Smooth muscle cell (in vitro differentiated cells): ENCODE measurements at regions not wholly inside any gene's neighbourhood (a gene's known extent, or its start where the extent isn't known, plus 50 kb on each side); places are given as distances from the start of the nearest gene placed in this dataset.

Experiments used
- DNase-seq: peaks from one replicate; lab custom pipeline; 2025; ENCODE audit not compliant: unreplicated experiment; lab: John Stamatoyannopoulos, UW
- H2AFZ ChIP-seq: fragments of 200-600 bp; sonication (generic); 2 replicates; pipeline ENCODE4 v1.6.0; 2016; ENCODE audit warnings: antibody characterized with exemption, low read depth, mild to moderate bottlenecking
- H3F3A ChIP-seq: fragments of 200-600 bp; sonication (generic); 2 replicates; pipeline ENCODE4 v1.6.0; 2017; ENCODE audit warnings: antibody characterized with exemption, low read depth
- H3K27ac ChIP-seq: fragments of 200-600 bp; sonication (generic); 2 replicates; pipeline ENCODE4 v1.5.1; 2016; ENCODE audit warnings: low read depth, mild to moderate bottlenecking
- H3K27me3 ChIP-seq: fragments of 200-600 bp; sonication (generic); 2 replicates; pipeline ENCODE4 v1.6.1; 2016; ENCODE audit warnings: low read depth, mild to moderate bottlenecking
- H3K36me3 ChIP-seq: fragments of 200-600 bp; sonication (generic); 2 replicates; pipeline ENCODE4 v1.5.1; 2016; ENCODE audit warnings: low read depth
- H3K4me1 ChIP-seq: fragments of 200-600 bp; sonication (generic); 2 replicates; pipeline ENCODE4 v1.5.1; 2016; ENCODE audit warnings: low read depth
- H3K4me2 ChIP-seq: fragments of 200-600 bp; sonication (generic); 2 replicates; pipeline ENCODE4 v1.6.0; 2016; ENCODE audit warnings: mild to moderate bottlenecking
- H3K4me3 ChIP-seq: fragments of 200-600 bp; sonication (generic); 2 replicates; pipeline ENCODE4 v1.5.1; 2016; ENCODE audit warnings: mild to moderate bottlenecking
- H3K79me2 ChIP-seq: fragments of 200-600 bp; sonication (generic); 2 replicates; pipeline ENCODE4 v1.6.0; 2016; ENCODE audit warnings: low read depth, mild to moderate bottlenecking
- H3K9ac ChIP-seq: fragments of 200-600 bp; sonication (generic); 2 replicates; pipeline ENCODE4 v1.6.0; 2016; ENCODE audit warnings: low read depth
- H3K9me3 ChIP-seq: fragments of 200-600 bp; sonication (generic); replicated peaks from 2 replicates; pipeline ENCODE4 v1.5.1; 2016; ENCODE audit warnings: low read depth
- H4K20me1 ChIP-seq: fragments of 200-600 bp; sonication (generic); 2 replicates; pipeline ENCODE4 v1.6.0; 2016; ENCODE audit warnings: low read depth
- CTCF ChIP-seq: fragments of 200-600 bp; sonication (generic); IDR thresholded peaks from 2 replicates; pipeline ENCODE4 v1.5.1; 2017; ENCODE audit warnings: borderline replicate concordance, mild to moderate bottlenecking, antibody characterized with exemption; ENCODE audit not compliant: insufficient read depth, poor library complexity, severe bottlenecking
- whole genome bisulfite sequencing: methylation state at CpG from one replicate; pipeline ENCODE4 v1.1.7; 2016; ENCODE audit warnings: low lambda C conversion rate; 5-methylcytosine and 5-hydroxymethylcytosine counted together

GRCh38 chr1:82042306-82043060, 241.7 kb downstream of the ADGRL2 start:
- Histone ChIP-seq H3K9ac (no peak overlapping the region), H3K9me3 (no peaks in the 10 kb centered on the region), H3K27me3 (peaks cover 29% of the 10 kb centered on the region), H3K27ac (no peak overlapping the region), H2AFZ (no peak overlapping the region), H3K4me2 (peak overlapping the region; percentile 4), H3K4me1 (no peaks in the 10 kb centered on the region), H3K4me3 (no peak overlapping the region), H3K79me2 (no peaks in the 10 kb centered on the region), H3F3A (no peaks in the 10 kb centered on the region), H4K20me1 (no peaks in the 10 kb centered on the region), H3K36me3 (no peaks in the 10 kb centered on the region)
- DNase-seq = no peak
- no peak for TF ChIP-seq CTCF
- WGBS = 57% methylated on average over 4 of the region's 4 CpGs
